GM12878 (cell line): ENCODE measurements at regions not wholly inside any gene's neighbourhood (a gene's known extent, or its start where the extent isn't known, plus 50 kb on each side); places are given as distances from the start of the nearest gene placed in this dataset.

Experiments
- ATAC-seq: fragments of 200-7000 bp; cut with Tn5 transposase; 3 replicates; pipeline ENCODE4 v1.9.1; 2020; ENCODE audit warnings: mild to moderate bottlenecking, moderate library complexity
- BruUV-seq: library from RNA; stranded (reverse); fragments of 400-500 nt; replicated peaks from 2 replicates; lab custom pipeline; 2021; lab: Mats Ljungman, UMichigan
- CTCF ChIA-PET: fragments of 300-600 bp; sonication (Branson Sonifier 250); formaldehyde crosslinking; extraction: SDS; loops from one replicate; lab custom pipeline; 2021; ENCODE audit warnings: inconsistent platforms; lab: Yijun Ruan, JAX
- POLR2A ChIA-PET: fragments of 350-600 bp; formaldehyde crosslinking; extraction: SDS; loops from one replicate; lab custom pipeline; 2021; ENCODE audit warnings: inconsistent platforms; lab: Charles Lee
- RAD21 ChIA-PET: fragments of 300-600 bp; sonication (Branson Sonifier 250); formaldehyde crosslinking; loops from one replicate; lab custom pipeline; 2023; ENCODE audit warnings: antibody characterized with exemption; ENCODE audit not compliant: unreplicated experiment; lab: Charles Lee
- SMC1A ChIA-PET: fragments of 300-600 bp; sonication (Branson Sonifier 250); formaldehyde crosslinking; loops from one replicate; lab custom pipeline; 2023; ENCODE audit not compliant: unreplicated experiment, uncharacterized antibody; lab: Charles Lee
- DNase-seq: peaks from one replicate; pipeline ENCODE4 v3.0.0-alpha.2; 2011; ENCODE audit warnings: low read depth, low spot score
- FAIRE-seq: peaks from 3 replicates; lab custom pipeline; 2011; peaks lifted over from hg19 to GRCh38; lab: Jason Lieb, UNC
- H2AFZ ChIP-seq: 2 replicates; pipeline ENCODE4 v1.6.0; 2011; ENCODE audit warnings: low read depth, low read length, control low read depth; ENCODE audit not compliant: control insufficient read depth
- H3K27ac ChIP-seq: 2 replicates; pipeline ENCODE4 v1.5.1; 2011; ENCODE audit warnings: control low read depth; ENCODE audit not compliant: control insufficient read depth, insufficient read depth
- H3K27me3 ChIP-seq, 2 experiments: replicated peaks in 1 of 2; 2 replicates each; pipeline versions ENCODE4 v1.6.0 to v1.6.1; 2011; ENCODE audit warnings: low read length in 1 of 2; ENCODE audit not compliant: control insufficient read depth in 2 of 2, insufficient read depth in 2 of 2
- H3K36me3 ChIP-seq, 2 experiments: 2 replicates each; pipeline ENCODE4 v1.5.1; 2011; ENCODE audit warnings: low read length in 1 of 2; ENCODE audit not compliant: control insufficient read depth in 2 of 2, insufficient read depth in 2 of 2
- H3K4me1 ChIP-seq: 2 replicates; pipeline ENCODE4 v1.6.1; 2011; ENCODE audit warnings: mild to moderate bottlenecking, low read length, moderate library complexity, mixed read lengths; ENCODE audit not compliant: control insufficient read depth, insufficient read depth
- H3K4me2 ChIP-seq: 2 replicates; pipeline ENCODE4 v1.6.0; 2011; ENCODE audit warnings: control low read depth; ENCODE audit not compliant: control insufficient read depth, insufficient read depth
- H3K4me3 ChIP-seq: fragments of 200-600 bp; sonication (generic); 2 replicates; pipeline ENCODE4 v1.5.1; 2016
- H3K79me2 ChIP-seq: 2 replicates; pipeline ENCODE4 v1.6.0; 2011; ENCODE audit warnings: low read length; ENCODE audit not compliant: control insufficient read depth, insufficient read depth
- H3K9ac ChIP-seq: 2 replicates; pipeline ENCODE4 v1.8.0; 2011; ENCODE audit warnings: low read length, control low read depth, mixed read lengths; ENCODE audit not compliant: control insufficient read depth, insufficient read depth
- H3K9me3 ChIP-seq: replicated peaks from 3 replicates; pipeline ENCODE4 v1.5.1; 2011; ENCODE audit warnings: mild to moderate bottlenecking, low read length; ENCODE audit not compliant: control insufficient read depth, insufficient read depth
- H4K20me1 ChIP-seq: 2 replicates; pipeline ENCODE4 v1.6.0; 2011; ENCODE audit not compliant: control insufficient read depth, insufficient read depth
- E4F1 ChIP-seq: fragments of 450-650 bp; IDR thresholded peaks from 2 replicates; pipeline ENCODE4 v1.6.1; 2018; ENCODE audit warnings: borderline replicate concordance, mild to moderate bottlenecking; ENCODE audit not compliant: partially characterized antibody
- IRF3 ChIP-seq: fragments of 450-650 bp; IDR thresholded peaks from 2 replicates; pipeline ENCODE4 v1.6.1; 2014; ENCODE audit warnings: mild to moderate bottlenecking
- WGBS: methylation state at CpG from one replicate; pipeline ENCODE4 v1.1.6; 2016; ENCODE audit warnings: low lambda C conversion rate; ENCODE audit not compliant: insufficient replicate concordance, insufficient coverage; ENCODE audit errors: missing lambda C conversion rate; 5-methylcytosine and 5-hydroxymethylcytosine counted together
- in situ Hi-C: fragments of 300-500 bp; cut with MboI; formaldehyde crosslinking; loops from 9 replicates; pipeline ENCODE4 v1.14.3; 2018; ENCODE audit warnings: mixed read lengths
- intact Hi-C: fragments of 100-400 bp; cut with micrococcal nuclease; formaldehyde crosslinking; loops from one replicate; pipeline ENCODE4 v1.14.2; 2022; ENCODE audit not compliant: unreplicated experiment

DNA sequence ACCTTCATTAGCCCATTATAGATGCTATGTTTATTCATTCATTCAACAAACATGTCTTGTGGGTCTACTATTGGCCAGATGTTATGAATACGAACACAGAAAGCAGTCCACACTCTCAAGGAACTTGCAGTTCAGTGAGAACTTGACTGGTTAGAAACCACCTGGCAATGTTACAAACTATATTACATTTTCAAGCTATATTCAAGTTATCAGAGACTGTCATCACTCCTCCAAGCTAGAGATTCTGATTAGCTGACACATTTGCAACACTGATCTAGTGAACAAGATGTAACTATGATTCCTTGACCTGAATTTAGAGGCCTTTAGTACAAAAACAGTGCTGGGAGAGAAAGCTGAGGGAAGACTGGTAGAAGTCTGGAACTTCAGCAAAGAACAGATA is 170.7 kb upstream of the EEA1 start:
- SMC1A ChIA-PET: interaction anchor here (0.8 to 7.9 kb wide), 9 partner anchors 8 to 320 kb away, joined by 3 to 133 read pairs (median 23); no protein-coding TSS in a partner anchor
- Histone ChIP-seq H4K20me1 (no peaks in the 10 kb centered on the region), H3K4me2 (no peak overlapping the region), H3K9ac (no peak overlapping the region), H3K79me2 (no peaks in the 10 kb centered on the region), H3K9me3 (no peaks in the 10 kb centered on the region; the same call in 2 of the 3 replicates), H2AFZ (peak overlapping the region; percentile 71), H3K36me3 (no peaks in the 10 kb centered on the region), H3K27me3 (no peaks in the 10 kb centered on the region), H3K4me1 (peaks cover 18% of the 10 kb centered on the region), H3K27ac (no peak overlapping the region), H3K4me3 (no peak overlapping the region)
- DNase-seq: no peak
- POLR2A ChIA-PET: interaction anchor here (0.5 to 0.9 kb wide), 2 partner anchors 36 to 116 kb away, joined by 3 read pairs; no protein-coding TSS in a partner anchor
- RAD21 ChIA-PET: interaction anchor here (0.7 to 7.5 kb wide), 8 partner anchors 8 to 320 kb away, joined by 3 to 130 read pairs (median 17); no protein-coding TSS in a partner anchor
- intact Hi-C loops: loop anchor here (2.0 to 5.0 kb wide), 6 partner anchors 38 to 297 kb away; no protein-coding TSS in a partner anchor
- no peak for ATAC-seq
- CTCF ChIA-PET: interaction anchor here (0.7 to 8.7 kb wide), 11 partner anchors 9 to 320 kb away, joined by 3 to 120 read pairs (median 5); no protein-coding TSS in a partner anchor
- 28% methylated on average over 1 of the region's 1 CpG for WGBS
- in situ Hi-C loops: no loop called here
- BruUV-seq: no TSS peak
- TF ChIP-seq IRF3 (no peak), E4F1 (no peak)
- FAIRE-seq: no peak
